K562 (cell line): ENCODE measurements at regions not wholly inside any gene's neighbourhood (a gene's known extent, or its start where the extent isn't known, plus 50 kb on each side); places are given as distances from the start of the nearest gene placed in this dataset.
A peak's percentile ranks its signal among the peaks of the same experiment; 100 is the strongest.

Experiments used
- ATF7 ChIP-seq: fragments of 450-650 bp; IDR thresholded peaks from 2 replicates; pipeline ENCODE4 v1.7.1; 2014; ENCODE audit warnings: mild to moderate bottlenecking, moderate library complexity
- CC2D1A ChIP-seq: fragments of 450-650 bp; IDR thresholded peaks from 2 replicates; pipeline ENCODE4 v1.6.1; 2017; ENCODE audit warnings: mild to moderate bottlenecking
- EGR1 ChIP-seq: fragments of 450-650 bp; conservative IDR thresholded peaks from 2 replicates; pipeline ENCODE4 v1.6.1; 2017; ENCODE audit warnings: mild to moderate bottlenecking
- EHMT2 ChIP-seq: fragments of 450-650 bp; IDR thresholded peaks from 2 replicates; pipeline ENCODE4 v1.6.1; 2018; ENCODE audit warnings: antibody characterized with exemption
- HNRNPL ChIP-seq: fragments of 200-400 bp; formaldehyde crosslinking; IDR thresholded peaks from 2 replicates; pipeline ENCODE4 v1.6.1; 2017; ENCODE audit warnings: low read depth, mild to moderate bottlenecking, low read length
- HOXB6 ChIP-seq: fragments of 250-450 bp; sonication (Bioruptor Pico); IDR thresholded peaks from 2 replicates; pipeline ENCODE4 v1.5.1; 2022; ENCODE audit warnings: mild to moderate bottlenecking, borderline replicate concordance
- ILK ChIP-seq: fragments of 450-650 bp; IDR thresholded peaks from 2 replicates; pipeline ENCODE4 v1.6.1; 2016; ENCODE audit warnings: missing genetic modification characterization, low read depth, mild to moderate bottlenecking, missing compliant biosample characterization, moderate library complexity, borderline replicate concordance
- JUNB ChIP-seq: fragments of 450-650 bp; formaldehyde crosslinking; conservative IDR thresholded peaks from 2 replicates; pipeline ENCODE4 v1.4.0; 2020; ENCODE audit warnings: mild to moderate bottlenecking
- KLF6 ChIP-seq: fragments of 250-450 bp; sonication (Bioruptor Pico); IDR thresholded peaks from 2 replicates; pipeline ENCODE4 v1.4.0; 2020; ENCODE audit warnings: mild to moderate bottlenecking, moderate library complexity, borderline replicate concordance
- PCBP2 ChIP-seq: fragments of 200-400 bp; formaldehyde crosslinking; IDR thresholded peaks from 2 replicates; pipeline ENCODE4 v1.6.1; 2018; ENCODE audit warnings: low read length, low read depth, mild to moderate bottlenecking, moderate library complexity; ENCODE audit not compliant: poor library complexity, severe bottlenecking
- RAD21 ChIP-seq, 2 experiments: fragments of 250-450 bp in 1 of 2; fragments of 450-650 bp in 1 of 2; sonication (Bioruptor Pico) in 1 of 2; formaldehyde crosslinking in 1 of 2; IDR thresholded peaks in 1 of 2; conservative IDR thresholded peaks in 1 of 2; 2 replicates each; pipeline versions ENCODE4 v1.4.0 to v1.8.0; 2020 to 2022; ENCODE audit warnings: mild to moderate bottlenecking in 2 of 2, moderate library complexity in 1 of 2
- SP1 ChIP-seq: sonication (generic); formaldehyde crosslinking; IDR thresholded peaks from 2 replicates; pipeline ENCODE4 v1.8.1; 2022; ENCODE audit warnings: mild to moderate bottlenecking, missing genetic modification reagents
- SP2 ChIP-seq: IDR thresholded peaks from 2 replicates; pipeline ENCODE4 v1.6.1; 2011; ENCODE audit warnings: mild to moderate bottlenecking, low read depth, low read length, moderate library complexity; ENCODE audit not compliant: poor library complexity, severe bottlenecking; ENCODE audit errors: extremely low read depth
- SREBF1 ChIP-seq: fragments of 150-350 bp; IDR thresholded peaks from 2 replicates; pipeline ENCODE4 v1.6.1; 2014; ENCODE audit warnings: antibody characterized with exemption, low read depth, low read length, borderline replicate concordance
- SRSF3 ChIP-seq: fragments of 200-400 bp; formaldehyde crosslinking; IDR thresholded peaks from 2 replicates; pipeline ENCODE4 v1.6.1; 2016; ENCODE audit warnings: mild to moderate bottlenecking, low read length, moderate library complexity; ENCODE audit not compliant: insufficient read depth
- SRSF7 ChIP-seq: fragments of 200-400 bp; formaldehyde crosslinking; optimal IDR thresholded peaks from 2 replicates; pipeline ENCODE3; 2017; ENCODE audit warnings: mild to moderate bottlenecking, low read depth, low read length
- TCF7L2 ChIP-seq: fragments of 150-350 bp; IDR thresholded peaks from 2 replicates; pipeline ENCODE4 v1.6.1; 2016; ENCODE audit warnings: low read depth, mild to moderate bottlenecking, low read length, moderate library complexity
- TEAD2 ChIP-seq: fragments of 450-650 bp; IDR thresholded peaks from 2 replicates; pipeline ENCODE4 v1.6.1; 2016; ENCODE audit warnings: missing genetic modification characterization, control low read depth, missing compliant biosample characterization
- ZC3H8 ChIP-seq: fragments of 450-650 bp; IDR thresholded peaks from 2 replicates; pipeline ENCODE4 v1.6.1; 2017
- ZFP1 ChIP-seq: fragments of 450-650 bp; formaldehyde crosslinking; IDR thresholded peaks from 2 replicates; pipeline ENCODE4 v1.4.0; 2020; ENCODE audit warnings: mild to moderate bottlenecking, mixed read lengths
- ZNF165 ChIP-seq: fragments of 250-450 bp; sonication (Bioruptor Pico); IDR thresholded peaks from 2 replicates; pipeline ENCODE4 v1.4.0; 2020; ENCODE audit warnings: borderline replicate concordance
- ZNF184 ChIP-seq: sonication (generic); formaldehyde crosslinking; IDR thresholded peaks from 2 replicates; pipeline ENCODE4 v1.5.0; 2020; ENCODE audit warnings: missing genetic modification reagents
- ZNF232 ChIP-seq: sonication (generic); formaldehyde crosslinking; IDR thresholded peaks from 2 replicates; pipeline ENCODE4 v1.8.0; 2022; ENCODE audit warnings: mild to moderate bottlenecking, missing genetic modification reagents
- ZNF445 ChIP-seq: fragments of 250-450 bp; sonication (Bioruptor Pico); IDR thresholded peaks from 2 replicates; pipeline ENCODE4 v1.4.0; 2020; ENCODE audit warnings: low read depth, mild to moderate bottlenecking, moderate library complexity
- TF ChIP-seq, protein P1 (sequence below): fragments of 250-450 bp; sonication (Bioruptor Pico); IDR thresholded peaks from 2 replicates; pipeline ENCODE4 v1.6.1; 2021; ENCODE audit warnings: mild to moderate bottlenecking
- TF ChIP-seq, protein P2 (sequence below): fragments of 450-650 bp; formaldehyde crosslinking; conservative IDR thresholded peaks from 2 replicates; pipeline ENCODE4 v1.4.0; 2022; ENCODE audit warnings: mild to moderate bottlenecking, missing genetic modification characterization
- TF ChIP-seq, protein P3 (sequence below): fragments of 250-450 bp; sonication (Bioruptor Pico); IDR thresholded peaks from 2 replicates; pipeline ENCODE4 v1.4.0; 2020; ENCODE audit warnings: mild to moderate bottlenecking

GRCh38 chr6:27130668-27131428 is 116.7 kb upstream of the PRSS16 start (continued):
- TF ChIP-seq EGR1 (no peak), KLF6 (no peak), HNRNPL (0 out of 2 replicates have a peak, but pooled peaks have one; percentile 17), ATF7 (no peak), JUNB (CRISPR knock-in tag) (no peak), ZNF232 (no peak), CC2D1A (no peak), ZNF165 (CRISPR knock-in tag) (no peak), EHMT2 (no peak), RAD21 (CRISPR knock-in tag; conservative IDR thresholded peaks at IDR 0.05 in 1 of 2, IDR thresholded peaks at IDR 0.05 in 1 of 2) (no peak), SRSF7 (no peak), TCF7L2 (no peak), ZNF445 (no peak), PCBP2 (no peak), ZC3H8 (no peak), ZFP1 (no peak), ZNF184 (CRISPR knock-in tag) (no peak), TEAD2 (tag) (no peak), SRSF3 (no peak), SP1 (0 out of 2 replicates have a peak, but pooled peaks have one; percentile 3), SREBF1 (no peak), ILK (no peak), SP2 (no peak), HOXB6 (CRISPR knock-in tag) (no peak)
- TF ChIP-seq, protein P1, sequence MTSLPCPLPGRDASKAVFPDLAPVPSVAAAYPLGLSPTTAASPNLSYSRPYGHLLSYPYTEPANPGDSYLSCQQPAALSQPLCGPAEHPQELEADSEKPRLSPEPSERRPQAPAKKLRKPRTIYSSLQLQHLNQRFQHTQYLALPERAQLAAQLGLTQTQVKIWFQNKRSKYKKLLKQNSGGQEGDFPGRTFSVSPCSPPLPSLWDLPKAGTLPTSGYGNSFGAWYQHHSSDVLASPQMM, result no peak
- TF ChIP-seq, protein P2, sequence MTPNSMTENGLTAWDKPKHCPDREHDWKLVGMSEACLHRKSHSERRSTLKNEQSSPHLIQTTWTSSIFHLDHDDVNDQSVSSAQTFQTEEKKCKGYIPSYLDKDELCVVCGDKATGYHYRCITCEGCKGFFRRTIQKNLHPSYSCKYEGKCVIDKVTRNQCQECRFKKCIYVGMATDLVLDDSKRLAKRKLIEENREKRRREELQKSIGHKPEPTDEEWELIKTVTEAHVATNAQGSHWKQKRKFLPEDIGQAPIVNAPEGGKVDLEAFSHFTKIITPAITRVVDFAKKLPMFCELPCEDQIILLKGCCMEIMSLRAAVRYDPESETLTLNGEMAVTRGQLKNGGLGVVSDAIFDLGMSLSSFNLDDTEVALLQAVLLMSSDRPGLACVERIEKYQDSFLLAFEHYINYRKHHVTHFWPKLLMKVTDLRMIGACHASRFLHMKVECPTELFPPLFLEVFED (CRISPR knock-in tag), result 0 out of 2 replicates have a peak, but pooled peaks have one; percentile 18
- TF ChIP-seq, protein P3, sequence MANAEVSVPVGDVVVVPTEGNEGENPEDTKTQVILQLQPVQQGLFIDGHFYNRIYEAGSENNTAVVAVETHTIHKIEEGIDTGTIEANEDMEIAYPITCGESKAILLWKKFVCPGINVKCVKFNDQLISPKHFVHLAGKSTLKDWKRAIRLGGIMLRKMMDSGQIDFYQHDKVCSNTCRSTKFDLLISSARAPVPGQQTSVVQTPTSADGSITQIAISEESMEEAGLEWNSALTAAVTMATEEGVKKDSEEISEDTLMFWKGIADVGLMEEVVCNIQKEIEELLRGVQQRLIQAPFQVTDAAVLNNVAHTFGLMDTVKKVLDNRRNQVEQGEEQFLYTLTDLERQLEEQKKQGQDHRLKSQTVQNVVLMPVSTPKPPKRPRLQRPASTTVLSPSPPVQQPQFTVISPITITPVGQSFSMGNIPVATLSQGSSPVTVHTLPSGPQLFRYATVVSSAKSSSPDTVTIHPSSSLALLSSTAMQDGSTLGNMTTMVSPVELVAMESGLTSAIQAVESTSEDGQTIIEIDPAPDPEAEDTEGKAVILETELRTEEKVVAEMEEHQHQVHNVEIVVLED (CRISPR knock-in tag), result 0 out of 2 replicates have a peak, but pooled peaks have one; percentile 36
